Epithelial cell of esophagus (primary cell): ENCODE measurements at regions not wholly inside any gene's neighbourhood (a gene's known extent, or its start where the extent isn't known, plus 50 kb on each side); places are given as distances from the start of the nearest gene placed in this dataset.

Experiments used
- DNase-seq: peaks from one replicate; pipeline ENCODE4 v3.0.0; 2010; ENCODE audit warnings: low read depth
- H3K4me3 ChIP-seq: 2 replicates; pipeline ENCODE4 v1.5.1; 2011; ENCODE audit warnings: mild to moderate bottlenecking, low read length, control low read depth
- TF ChIP-seq, protein P1 (sequence below): IDR thresholded peaks from 2 replicates; pipeline ENCODE4 v1.5.1; 2011; ENCODE audit warnings: low read depth, mild to moderate bottlenecking, low read length, control low read depth, inconsistent platforms; ENCODE audit not compliant: insufficient read depth; ENCODE audit errors: missing control alignments

GRCh38 chr4:89365776-89366175 lies 58.2 kb upstream of the GPRIN3 start:
- peak; percentile 71 for DNase-seq
- H3K4me3 ChIP-seq, result no peak overlapping the region
- TF ChIP-seq, protein P1, sequence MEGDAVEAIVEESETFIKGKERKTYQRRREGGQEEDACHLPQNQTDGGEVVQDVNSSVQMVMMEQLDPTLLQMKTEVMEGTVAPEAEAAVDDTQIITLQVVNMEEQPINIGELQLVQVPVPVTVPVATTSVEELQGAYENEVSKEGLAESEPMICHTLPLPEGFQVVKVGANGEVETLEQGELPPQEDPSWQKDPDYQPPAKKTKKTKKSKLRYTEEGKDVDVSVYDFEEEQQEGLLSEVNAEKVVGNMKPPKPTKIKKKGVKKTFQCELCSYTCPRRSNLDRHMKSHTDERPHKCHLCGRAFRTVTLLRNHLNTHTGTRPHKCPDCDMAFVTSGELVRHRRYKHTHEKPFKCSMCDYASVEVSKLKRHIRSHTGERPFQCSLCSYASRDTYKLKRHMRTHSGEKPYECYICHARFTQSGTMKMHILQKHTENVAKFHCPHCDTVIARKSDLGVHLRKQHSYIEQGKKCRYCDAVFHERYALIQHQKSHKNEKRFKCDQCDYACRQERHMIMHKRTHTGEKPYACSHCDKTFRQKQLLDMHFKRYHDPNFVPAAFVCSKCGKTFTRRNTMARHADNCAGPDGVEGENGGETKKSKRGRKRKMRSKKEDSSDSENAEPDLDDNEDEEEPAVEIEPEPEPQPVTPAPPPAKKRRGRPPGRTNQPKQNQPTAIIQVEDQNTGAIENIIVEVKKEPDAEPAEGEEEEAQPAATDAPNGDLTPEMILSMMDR, result no peak

DNA sequence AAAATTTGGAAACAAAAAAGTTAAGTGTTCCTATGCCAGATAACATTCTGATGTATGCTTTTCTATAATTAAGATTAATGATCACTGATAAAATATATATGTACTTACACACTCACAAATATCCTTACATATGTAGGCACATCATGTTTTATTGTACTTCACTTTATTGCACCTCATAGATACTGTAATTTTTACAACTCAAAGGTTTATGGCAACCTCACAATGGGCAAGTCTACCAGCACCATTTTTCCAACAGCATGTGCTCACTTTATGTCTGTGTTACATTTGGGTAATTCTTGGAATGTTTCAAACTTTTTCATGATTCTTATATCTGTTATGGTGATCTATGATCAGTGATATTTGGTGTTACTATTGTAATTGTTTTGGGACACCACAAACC lies 57.8 kb upstream of the GPRIN3 start:
- TF ChIP-seq, protein P1, result no peak
- no peak for DNase-seq
- no peak overlapping the region for H3K4me3 ChIP-seq

GRCh38 chr4:89364541-89364940 lies 56.9 kb upstream of the GPRIN3 start:
- no peak overlapping the region for H3K4me3 ChIP-seq
- TF ChIP-seq, protein P1, result no peak
- DNase-seq, result no peak

DNA sequence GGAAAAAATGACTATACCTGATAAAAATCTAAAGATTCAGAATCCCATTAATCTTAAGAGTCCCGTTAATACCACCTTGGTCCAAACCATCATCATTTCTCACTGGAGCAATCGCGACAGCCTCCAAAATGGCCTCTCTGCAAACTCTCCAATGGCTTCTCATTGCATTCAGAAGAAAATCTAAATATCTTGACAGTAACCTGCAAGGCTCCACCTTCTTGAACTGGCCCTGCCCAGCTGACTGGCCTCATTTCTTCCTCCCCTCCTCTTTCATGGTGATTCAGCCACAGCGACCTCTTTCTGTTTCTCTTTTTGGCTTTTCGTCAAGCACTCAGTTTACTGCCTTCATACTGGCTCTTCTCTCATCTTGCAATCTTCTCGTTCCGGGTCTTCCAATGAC lies 56.2 kb upstream of the GPRIN3 start:
- H3K4me3 ChIP-seq, result no peak overlapping the region
- no peak for DNase-seq
- TF ChIP-seq, protein P1, result no peak

DNA sequence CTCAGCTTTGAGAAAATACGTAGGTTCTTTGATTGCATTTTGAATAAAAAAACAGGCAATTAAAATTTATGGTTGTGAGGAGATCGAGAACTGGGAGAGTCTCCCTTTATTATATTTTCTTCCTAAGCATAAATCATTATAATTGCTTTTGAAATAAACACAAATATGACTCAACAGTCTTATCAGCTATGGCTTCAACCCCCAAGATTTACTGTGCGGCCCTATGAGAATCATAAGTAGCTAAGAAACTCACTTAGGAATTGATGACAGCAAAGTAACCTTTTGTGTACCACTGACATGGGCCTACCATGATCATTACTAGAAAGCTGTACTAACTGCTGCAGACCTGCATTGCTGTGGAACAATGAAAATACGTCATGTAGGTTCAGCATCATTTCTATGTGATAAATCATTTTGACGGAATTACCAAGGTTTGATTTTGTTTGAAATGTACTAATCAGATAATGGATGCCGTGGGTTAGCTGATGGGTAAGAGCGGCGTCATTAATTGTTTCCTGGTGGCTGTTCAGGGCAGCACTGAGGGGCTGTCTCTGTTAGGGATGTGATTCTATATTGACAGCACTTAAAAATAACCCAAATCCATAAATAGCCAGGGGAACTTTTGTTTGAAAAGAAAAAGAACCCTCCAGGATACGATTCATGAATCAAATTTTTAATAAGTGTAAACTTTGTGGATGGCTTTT lies 51.5 kb upstream of the GPRIN3 start:
- no peak overlapping the region for H3K4me3 ChIP-seq
- TF ChIP-seq, protein P1, result no peak
- no peak for DNase-seq

GRCh38 chr4:89357787-89358186 lies 50.2 kb upstream of the GPRIN3 start:
- TF ChIP-seq, protein P1, result no peak
- H3K4me3 ChIP-seq, result no peak overlapping the region
- DNase-seq, result no peak
